Prostate gland (tissue), 2 donors: ENCODE measurements at regions not wholly inside any gene's neighbourhood (a gene's known extent, or its start where the extent isn't known, plus 50 kb on each side); places are given as distances from the start of the nearest gene placed in this dataset.

ENCODE experiments used
- CTCF ChIP-seq, 4 experiments: fragments of 200-600 bp in 2 of 4; fragments of 450-650 bp in 2 of 4; sonication (generic) in 2 of 4; IDR thresholded peaks; 1 replicate in 3 of 4; 2 replicates in 1 of 4; pipeline ENCODE4 v1.5.1; 2016 to 2019; ENCODE audit warnings: antibody characterized with exemption in 4 of 4, mild to moderate bottlenecking in 2 of 4, moderate library complexity in 2 of 4
- POLR2A ChIP-seq: fragments of 450-650 bp; IDR thresholded peaks from one replicate; pipeline ENCODE4 v1.6.1; 2016; ENCODE audit warnings: antibody characterized with exemption, mild to moderate bottlenecking
- POLR2AphosphoS5 ChIP-seq: sonication (generic); formaldehyde crosslinking; IDR thresholded peaks from one replicate; pipeline ENCODE4 v1.6.1; 2017; ENCODE audit warnings: antibody characterized with exemption

- TF ChIP-seq POLR2A (no peak), CTCF (IDR thresholded peaks at IDR 0.05) (no peak), POLR2AphosphoS5 (no peak)
Measured at GRCh38 chr2:144748443-144748842, 228.5 kb upstream of the ZEB2 start.
